Cardiac fibroblast (primary cell): ENCODE measurements at regions not wholly inside any gene's neighbourhood (a gene's known extent, or its start where the extent isn't known, plus 50 kb on each side); places are given as distances from the start of the nearest gene placed in this dataset.
A peak's percentile ranks its signal among the peaks of the same experiment; 100 is the strongest.

Experiments
- DNase-seq, 2 donors: peaks; one replicate each; pipeline versions ENCODE4 v3.0.0 to v3.0.0-alpha.2; 2010; ENCODE audit warnings: low read depth in 2 of 2
- H3K4me3 ChIP-seq, 2 donors: replicated peaks in 1 of 2; 1 replicate in 1 of 2; 2 replicates in 1 of 2; pipeline ENCODE4 v1.5.1; 2011; ENCODE audit warnings: low read depth in 2 of 2, low read length in 2 of 2, mild to moderate bottlenecking in 2 of 2, moderate library complexity in 1 of 2
- CTCF ChIP-seq: IDR thresholded peaks from one replicate; pipeline ENCODE4 v1.5.1; 2011; ENCODE audit warnings: low read depth, mild to moderate bottlenecking, low read length, inconsistent platforms

- no peak for TF ChIP-seq CTCF
- no peak for DNase-seq
- H3K4me3 ChIP-seq: no peak overlapping the region
Measured at GRCh38 chr18:10086458-10087210, 172.8 kb downstream of the VAPA start.

- H3K4me3 ChIP-seq: no peak overlapping the region
- no peak for DNase-seq
- TF ChIP-seq CTCF: no peak
Measured at GRCh38 chr18:10088734-10089133, 174.9 kb downstream of the VAPA start.

- DNase-seq: no peak
- no peak overlapping the region for H3K4me3 ChIP-seq
- no peak for TF ChIP-seq CTCF
Measured at GRCh38 chr18:10089881-10090280, 176.1 kb downstream of the VAPA start.

- H3K4me3 ChIP-seq: no peak overlapping the region
- no peak for TF ChIP-seq CTCF
- DNase-seq: no peak
Measured at GRCh38 chr18:10090668-10091067, 176.9 kb downstream of the VAPA start.

GRCh38 chr18:10093445-10093844 lies 179.6 kb downstream of the VAPA start:
- DNase-seq: no peak
- H3K4me3 ChIP-seq: no peak overlapping the region
- TF ChIP-seq CTCF: no peak

GRCh38 chr18:10094154-10094553 lies 180.3 kb downstream of the VAPA start:
- no peak for TF ChIP-seq CTCF
- H3K4me3 ChIP-seq: no peak overlapping the region
- peak in 1 of 2 donors; percentile 63 for DNase-seq

GRCh38 chr18:10094655-10095054 lies 180.8 kb downstream of the VAPA start:
- no peak for DNase-seq
- no peak for TF ChIP-seq CTCF
- no peak overlapping the region for H3K4me3 ChIP-seq
